ENCODE measurements at regions not wholly inside any gene's neighbourhood (a gene's known extent, or its start where the extent isn't known, plus 50 kb on each side); places are given as distances from the start of the nearest gene placed in this dataset.

DNA sequence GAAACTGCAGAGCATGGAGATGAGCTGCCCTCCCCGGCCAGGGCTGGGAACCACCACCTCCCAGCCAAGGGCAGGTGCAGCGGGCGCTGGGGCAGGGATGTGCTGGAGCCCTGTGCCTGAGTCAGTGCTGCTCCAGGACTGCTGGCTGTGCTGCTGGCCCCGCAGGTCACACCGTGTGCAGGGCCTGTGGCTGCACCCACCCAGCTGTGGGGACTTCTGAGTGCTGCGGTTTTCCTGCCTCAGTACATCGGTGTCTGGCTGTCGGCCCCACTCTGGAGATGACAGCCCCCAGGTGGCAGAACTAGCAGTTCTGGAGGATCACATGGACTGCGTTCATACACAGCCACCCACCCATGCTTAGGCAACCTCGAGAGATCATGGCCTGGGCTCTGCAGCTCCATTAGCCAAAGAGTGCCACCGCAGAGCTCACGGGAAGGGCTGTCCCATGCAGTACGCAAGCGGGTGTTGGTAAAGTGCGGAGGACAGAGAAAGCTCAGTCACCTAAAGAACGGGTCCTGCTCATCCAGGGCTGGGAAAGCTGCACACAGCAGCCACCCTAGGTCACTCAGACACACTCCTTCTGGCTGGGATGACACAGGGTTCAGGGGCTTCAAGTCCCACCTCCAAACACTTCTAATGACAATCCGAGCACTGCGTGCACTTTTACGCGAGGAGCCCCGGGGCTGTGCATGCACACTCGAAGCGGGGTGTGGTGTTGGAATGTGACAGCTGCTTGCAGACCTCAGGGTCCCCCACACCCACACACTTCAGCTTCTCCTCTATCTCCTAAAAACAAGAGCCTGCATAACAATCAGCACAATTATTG, 198.1 kb upstream of the PPP2R2D start:
- H3K4me3 ChIP-seq = no peak overlapping the region
- no peaks in the 10 kb centered on the region for H3K9me3 ChIP-seq
- H3K27me3 ChIP-seq = no peaks in the 10 kb centered on the region
- TF ChIP-seq, protein P1, sequence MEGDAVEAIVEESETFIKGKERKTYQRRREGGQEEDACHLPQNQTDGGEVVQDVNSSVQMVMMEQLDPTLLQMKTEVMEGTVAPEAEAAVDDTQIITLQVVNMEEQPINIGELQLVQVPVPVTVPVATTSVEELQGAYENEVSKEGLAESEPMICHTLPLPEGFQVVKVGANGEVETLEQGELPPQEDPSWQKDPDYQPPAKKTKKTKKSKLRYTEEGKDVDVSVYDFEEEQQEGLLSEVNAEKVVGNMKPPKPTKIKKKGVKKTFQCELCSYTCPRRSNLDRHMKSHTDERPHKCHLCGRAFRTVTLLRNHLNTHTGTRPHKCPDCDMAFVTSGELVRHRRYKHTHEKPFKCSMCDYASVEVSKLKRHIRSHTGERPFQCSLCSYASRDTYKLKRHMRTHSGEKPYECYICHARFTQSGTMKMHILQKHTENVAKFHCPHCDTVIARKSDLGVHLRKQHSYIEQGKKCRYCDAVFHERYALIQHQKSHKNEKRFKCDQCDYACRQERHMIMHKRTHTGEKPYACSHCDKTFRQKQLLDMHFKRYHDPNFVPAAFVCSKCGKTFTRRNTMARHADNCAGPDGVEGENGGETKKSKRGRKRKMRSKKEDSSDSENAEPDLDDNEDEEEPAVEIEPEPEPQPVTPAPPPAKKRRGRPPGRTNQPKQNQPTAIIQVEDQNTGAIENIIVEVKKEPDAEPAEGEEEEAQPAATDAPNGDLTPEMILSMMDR (IDR thresholded peaks at IDR 0.05) = no peak
- TF ChIP-seq POLR2A (IDR thresholded peaks at IDR 0.05) = no peak
- H3K36me3 ChIP-seq = no peaks in the 10 kb centered on the region
- H3K4me1 ChIP-seq = no peaks in the 10 kb centered on the region
- no peak for DNase-seq
- H3K27ac ChIP-seq = no peak overlapping the region

DNA sequence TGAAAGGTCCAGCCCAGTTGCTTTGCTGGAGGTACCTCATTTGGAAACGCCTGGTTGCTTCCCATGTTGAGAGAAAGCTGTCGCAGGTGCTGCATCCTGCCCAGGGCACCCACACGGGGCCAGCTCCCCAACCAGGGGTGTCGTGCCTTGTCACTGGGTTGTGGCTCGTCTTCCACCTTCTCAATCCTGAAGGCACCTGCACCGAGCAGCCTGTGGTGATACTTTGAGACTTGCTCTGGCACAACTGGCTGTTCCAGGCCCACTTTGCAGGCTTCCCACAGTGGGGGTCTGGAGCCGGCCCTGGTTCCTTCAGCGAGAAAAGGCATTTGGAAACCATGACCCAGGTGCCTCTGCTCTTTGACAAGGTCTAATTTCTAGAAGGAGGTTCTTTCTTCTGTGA, 197.3 kb upstream of the PPP2R2D start:
- H3K4me3 ChIP-seq = no peak overlapping the region
- H3K36me3 ChIP-seq = no peaks in the 10 kb centered on the region
- H3K27ac ChIP-seq = no peak overlapping the region
- H3K4me1 ChIP-seq = no peaks in the 10 kb centered on the region
- H3K9me3 ChIP-seq = no peaks in the 10 kb centered on the region
- H3K27me3 ChIP-seq = no peaks in the 10 kb centered on the region
- TF ChIP-seq POLR2A (IDR thresholded peaks at IDR 0.05) = no peak
- TF ChIP-seq, protein P1 (IDR thresholded peaks at IDR 0.05) = no peak
- no peak for DNase-seq

DNA sequence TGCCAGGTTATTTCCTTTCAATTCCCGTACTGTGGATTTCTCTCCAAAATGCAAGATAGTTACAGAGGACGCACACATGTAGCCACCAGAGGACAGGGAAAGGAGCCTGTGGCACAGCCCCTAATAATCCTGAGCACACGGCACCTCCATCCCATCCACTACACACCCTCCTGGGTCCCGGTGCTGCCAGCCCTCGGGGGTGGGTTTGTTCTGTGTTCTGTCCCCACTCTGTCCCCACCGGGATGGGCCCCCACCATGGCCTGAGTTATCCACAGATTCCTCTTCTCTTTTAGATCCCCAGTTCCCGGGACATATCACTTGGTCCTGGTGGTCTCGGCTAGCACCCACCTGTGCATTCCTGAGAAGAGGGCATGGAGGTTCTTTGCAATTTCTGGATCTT, 196.9 kb upstream of the PPP2R2D start:
- H3K9me3 ChIP-seq = no peaks in the 10 kb centered on the region
- H3K4me3 ChIP-seq = no peak overlapping the region
- H3K4me1 ChIP-seq = no peaks in the 10 kb centered on the region
- H3K36me3 ChIP-seq = no peaks in the 10 kb centered on the region
- TF ChIP-seq, protein P1 (IDR thresholded peaks at IDR 0.05) = no peak
- no peak for TF ChIP-seq POLR2A (IDR thresholded peaks at IDR 0.05)
- H3K27me3 ChIP-seq = no peaks in the 10 kb centered on the region
- no peak for DNase-seq
- H3K27ac ChIP-seq = no peak overlapping the region

DNA sequence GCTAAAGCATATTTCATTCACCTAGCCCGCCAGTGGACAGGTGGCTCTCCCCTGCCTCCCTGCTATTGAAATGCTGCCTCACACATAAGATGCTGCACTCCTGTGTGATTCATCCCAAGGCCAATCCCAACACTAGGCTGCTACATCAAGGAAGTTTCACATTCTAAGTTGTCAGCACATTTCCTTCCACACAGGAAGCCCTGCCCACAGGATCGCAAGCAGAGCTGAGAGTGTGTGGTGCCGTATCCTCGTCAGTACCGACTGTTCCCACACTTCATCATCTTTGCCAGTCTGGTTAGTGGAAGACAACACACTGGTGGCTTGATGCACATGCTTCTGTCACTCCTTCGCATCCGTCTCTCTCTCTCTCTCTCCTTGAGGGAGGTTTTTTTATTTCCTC, 194.3 kb upstream of the PPP2R2D start:
- Histone ChIP-seq H3K4me3 (no peak overlapping the region), H3K27ac (no peak overlapping the region), H3K9me3 (no peaks in the 10 kb centered on the region), H3K4me1 (no peaks in the 10 kb centered on the region), H3K36me3 (no peaks in the 10 kb centered on the region), H3K27me3 (no peaks in the 10 kb centered on the region)
- TF ChIP-seq POLR2A (IDR thresholded peaks at IDR 0.05) = no peak
- TF ChIP-seq, protein P1 (IDR thresholded peaks at IDR 0.05) = no peak
- no peak for DNase-seq

- no peak overlapping the region for H3K4me3 ChIP-seq
- no peak for TF ChIP-seq POLR2A (IDR thresholded peaks at IDR 0.05)
- TF ChIP-seq, protein P1 (IDR thresholded peaks at IDR 0.05) = no peak
- H3K27me3 ChIP-seq = no peaks in the 10 kb centered on the region
- H3K27ac ChIP-seq = no peak overlapping the region
- H3K4me1 ChIP-seq = no peaks in the 10 kb centered on the region
- no peaks in the 10 kb centered on the region for H3K9me3 ChIP-seq
- no peaks in the 10 kb centered on the region for H3K36me3 ChIP-seq
- DNase-seq = peak in 1 of 3 donors; percentile 15
These were observed 193.9 kb upstream of the PPP2R2D start for GRCh38 chr10:131706952-131707351.

Data from Peyer's patch (tissue), 4 donors.